ENCODE measurements at regions not wholly inside any gene's neighbourhood (a gene's known extent, or its start where the extent isn't known, plus 50 kb on each side); places are given as distances from the start of the nearest gene placed in this dataset.
"Not testable (repeated sequence)": the region's sequence is repeated elsewhere in the genome, so short reads cannot be mapped to it uniquely, and the experiment has no call there.

GRCh38 chr5:107005653-107006052, 665.1 kb downstream of the EFNA5 start:
- H3K9me3 ChIP-seq = no peaks in the 10 kb centered on the region
- intact Hi-C loops (cut with DNase I) = no loop called here
- no peak overlapping the region for H3K4me3 ChIP-seq
- no peaks in the 10 kb centered on the region for H3K27me3 ChIP-seq (ENCODE audit: insufficient read depth in 3 of 3, low read length in 2 of 3)
- 0 to 66% (median 0%) methylated on average over 1 of the region's 1 CpG for WGBS, 3 donors
- no peaks in the 10 kb centered on the region for H3K36me3 ChIP-seq (ENCODE audit: insufficient read depth in 1 of 2, low read depth in 1 of 2)
- DNase-seq = no peak
- no peak for ATAC-seq
- TF ChIP-seq CTCF (IDR thresholded peaks at IDR 0.05) = no peak
- no peaks in the 10 kb centered on the region for H3K4me1 ChIP-seq
- no peak overlapping the region for H3K27ac ChIP-seq

- H3K4me3 ChIP-seq = no peak overlapping the region
- 87 to 92% (median 88%) methylated on average over 4 of the region's 4 CpGs for WGBS, 3 donors
- no peaks in the 10 kb centered on the region for H3K4me1 ChIP-seq
- no peak overlapping the region for H3K27ac ChIP-seq
- TF ChIP-seq CTCF (IDR thresholded peaks at IDR 0.05) = no peak
- DNase-seq (no peak), ATAC-seq (no peak)
- no peaks in the 10 kb centered on the region for H3K36me3 ChIP-seq (ENCODE audit: insufficient read depth in 1 of 2, low read depth in 1 of 2)
- intact Hi-C loops (cut with DNase I) = no loop called here
- H3K9me3 ChIP-seq = no peaks in the 10 kb centered on the region
- H3K27me3 ChIP-seq (ENCODE audit: insufficient read depth in 3 of 3, low read length in 2 of 3) = no peaks in the 10 kb centered on the region
Measured at GRCh38 chr5:107005161-107005560, 665.6 kb downstream of the EFNA5 start.

GRCh38 chr5:107002115-107002514, 668.6 kb downstream of the EFNA5 start:
- Histone ChIP-seq H3K27ac (no peak overlapping the region), H3K9me3 (no peaks in the 10 kb centered on the region), H3K4me1 (no peaks in the 10 kb centered on the region), H3K4me3 (no peak overlapping the region), H3K36me3 (ENCODE audit: insufficient read depth in 1 of 2, low read depth in 1 of 2) (no peaks in the 10 kb centered on the region), H3K27me3 (ENCODE audit: insufficient read depth in 3 of 3, low read length in 2 of 3) (no peaks in the 10 kb centered on the region)
- DNase-seq (no peak), ATAC-seq (no peak)
- intact Hi-C loops (cut with DNase I) = no loop called here
- no peak for TF ChIP-seq CTCF (IDR thresholded peaks at IDR 0.05)

- intact Hi-C loops (cut with DNase I); H3K36me3 ChIP-seq (ENCODE audit: insufficient read depth in 1 of 2, low read depth in 1 of 2); H3K4me3 ChIP-seq; H3K27ac ChIP-seq; H3K4me1 ChIP-seq; ATAC-seq; H3K9me3 ChIP-seq; H3K27me3 ChIP-seq (ENCODE audit: insufficient read depth in 3 of 3, low read length in 2 of 3); DNase-seq: not testable (repeated sequence)
- 92 to 97% (median 94%) methylated on average over 6 of the region's 6 CpGs for WGBS, 3 donors
Measured at GRCh38 chr5:106999506-106999905, 671.2 kb downstream of the EFNA5 start.

- Histone ChIP-seq H3K27me3 (ENCODE audit: insufficient read depth in 3 of 3, low read length in 2 of 3) (no peaks in the 10 kb centered on the region), H3K4me3 (no peak overlapping the region)
Measured at GRCh38 chr5:106986006-106986405, 684.7 kb downstream of the EFNA5 start.

More at GRCh38 chr5:106986006-106986405, 684.7 kb downstream of the EFNA5 start:
- intact Hi-C loops (cut with DNase I) = no loop called here
- DNase-seq (no peak), ATAC-seq (no peak)
- Histone ChIP-seq H3K9me3 (no peaks in the 10 kb centered on the region), H3K4me1 (no peaks in the 10 kb centered on the region), H3K36me3 (ENCODE audit: insufficient read depth in 1 of 2, low read depth in 1 of 2) (no peaks in the 10 kb centered on the region), H3K27ac (no peak overlapping the region)
- WGBS, 3 donors = 14 to 61% (median 25%) methylated on average over 2 of the region's 2 CpGs
- TF ChIP-seq CTCF (IDR thresholded peaks at IDR 0.05) = no peak
